ENCODE measurements at regions not wholly inside any gene's neighbourhood (a gene's known extent, or its start where the extent isn't known, plus 50 kb on each side); places are given as distances from the start of the nearest gene placed in this dataset.
"Not testable (repeated sequence)": the region's sequence is repeated elsewhere in the genome, so short reads cannot be mapped to it uniquely, and the experiment has no call there.

- Mint-ChIP-seq H3K4me3 (no peak overlapping the region), H3K27ac (no peak overlapping the region), H3K4me1 (no peaks in the 10 kb centered on the region), H3K9me3 (peaks cover 17% of the 10 kb centered on the region), H3K36me3 (ENCODE audit: low read depth) (no peaks in the 10 kb centered on the region), H3K27me3 (ENCODE audit: low read depth, poor library complexity) (peaks cover 3% of the 10 kb centered on the region)
- no peak for TF ChIP-seq CTCF (IDR thresholded peaks at IDR 0.05)
- no peak for DNase-seq
Measured at GRCh38 chr6:115214283-115214682, 846.4 kb downstream of the FRK start.

- no peaks in the 10 kb centered on the region for H3K27me3 Mint-ChIP-seq (ENCODE audit: low read depth, poor library complexity)
- no peaks in the 10 kb centered on the region for H3K4me1 Mint-ChIP-seq
- TF ChIP-seq CTCF (IDR thresholded peaks at IDR 0.05): no peak
- H3K4me3 Mint-ChIP-seq: no peak overlapping the region
- H3K9me3 Mint-ChIP-seq: no peaks in the 10 kb centered on the region
- H3K27ac Mint-ChIP-seq: no peak overlapping the region
- no peaks in the 10 kb centered on the region for H3K36me3 Mint-ChIP-seq (ENCODE audit: low read depth)
- no peak for DNase-seq
Measured at GRCh38 chr6:115203381-115203780, 857.3 kb downstream of the FRK start.

DNA sequence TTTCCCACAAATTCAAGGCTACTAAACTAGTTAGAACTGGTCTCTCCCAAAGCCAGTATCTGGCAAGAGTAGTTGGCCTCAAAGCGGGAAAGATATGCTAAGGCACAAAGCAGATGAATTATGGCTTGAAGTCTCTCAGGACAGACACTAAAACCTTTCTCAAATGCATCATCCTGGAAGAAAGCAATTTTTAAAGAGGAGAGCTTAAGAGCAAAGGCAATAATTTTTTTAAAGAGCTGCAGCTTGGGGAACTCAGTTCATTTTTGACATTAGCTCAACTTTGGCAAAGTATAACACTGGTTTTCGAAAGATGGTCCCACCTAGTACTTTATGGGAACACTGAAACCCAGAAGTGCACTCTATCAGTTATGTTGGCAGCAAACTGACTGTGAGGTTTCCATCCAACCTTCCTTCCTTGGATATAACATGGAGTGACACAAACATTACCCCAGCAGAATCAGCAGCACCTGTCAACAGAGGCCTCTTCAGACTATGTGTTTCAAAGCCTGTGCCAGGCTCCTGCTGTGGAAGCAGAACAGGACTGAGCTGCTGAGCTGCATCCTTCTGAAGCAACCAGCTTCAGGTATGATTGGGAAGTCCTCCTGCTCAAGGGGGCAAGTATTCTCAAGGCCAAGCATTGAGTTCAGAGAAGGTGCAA lies 852.3 kb upstream of the HS3ST5 start:
- no peak overlapping the region for H3K27ac Mint-ChIP-seq

GRCh38 chr6:115191989-115192388 lies 849.2 kb upstream of the HS3ST5 start:
- no peak for DNase-seq
- H3K9me3 Mint-ChIP-seq: no peaks in the 10 kb centered on the region
- H3K36me3 Mint-ChIP-seq (ENCODE audit: low read depth): no peaks in the 10 kb centered on the region
- H3K27me3 Mint-ChIP-seq (ENCODE audit: low read depth, poor library complexity): no peaks in the 10 kb centered on the region
- no peak overlapping the region for H3K27ac Mint-ChIP-seq
- H3K4me3 Mint-ChIP-seq: no peak overlapping the region
- no peak for TF ChIP-seq CTCF (IDR thresholded peaks at IDR 0.05)
- H3K4me1 Mint-ChIP-seq: no peaks in the 10 kb centered on the region

More for the DNA sequence above, 852.3 kb upstream of the HS3ST5 start:
- Mint-ChIP-seq H3K4me1 (no peaks in the 10 kb centered on the region), H3K4me3 (no peak overlapping the region), H3K9me3 (peaks cover 6% of the 10 kb centered on the region), H3K36me3 (ENCODE audit: low read depth) (no peaks in the 10 kb centered on the region), H3K27me3 (ENCODE audit: low read depth, poor library complexity) (no peaks in the 10 kb centered on the region)
- no peak for DNase-seq
- TF ChIP-seq CTCF (IDR thresholded peaks at IDR 0.05): no peak

DNA sequence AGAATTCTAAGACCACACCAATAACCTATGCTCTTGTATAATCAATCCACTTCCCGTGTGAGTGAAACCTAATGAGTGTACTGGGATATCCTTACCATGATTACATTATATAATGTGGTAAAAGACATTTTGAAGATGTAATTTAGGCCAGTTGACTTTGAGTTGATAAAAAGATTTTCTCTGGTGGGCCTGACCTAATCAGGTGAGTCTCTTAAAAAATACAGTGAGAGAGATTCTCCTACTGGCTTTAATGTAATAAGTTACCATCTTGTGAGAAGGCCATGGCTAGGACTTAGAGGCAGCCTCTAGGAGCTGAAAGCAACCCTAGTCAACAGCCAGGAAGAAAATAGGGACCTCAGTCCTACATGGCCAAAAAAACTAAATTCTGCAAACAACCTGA lies 847.7 kb upstream of the HS3ST5 start:
- Mint-ChIP-seq H3K36me3 (ENCODE audit: low read depth) (no peaks in the 10 kb centered on the region), H3K27ac (no peak overlapping the region), H3K9me3 (no peaks in the 10 kb centered on the region), H3K27me3 (ENCODE audit: low read depth, poor library complexity) (no peaks in the 10 kb centered on the region), H3K4me3 (no peak overlapping the region), H3K4me1 (no peaks in the 10 kb centered on the region)
- DNase-seq: no peak
- TF ChIP-seq CTCF (IDR thresholded peaks at IDR 0.05): no peak

DNA sequence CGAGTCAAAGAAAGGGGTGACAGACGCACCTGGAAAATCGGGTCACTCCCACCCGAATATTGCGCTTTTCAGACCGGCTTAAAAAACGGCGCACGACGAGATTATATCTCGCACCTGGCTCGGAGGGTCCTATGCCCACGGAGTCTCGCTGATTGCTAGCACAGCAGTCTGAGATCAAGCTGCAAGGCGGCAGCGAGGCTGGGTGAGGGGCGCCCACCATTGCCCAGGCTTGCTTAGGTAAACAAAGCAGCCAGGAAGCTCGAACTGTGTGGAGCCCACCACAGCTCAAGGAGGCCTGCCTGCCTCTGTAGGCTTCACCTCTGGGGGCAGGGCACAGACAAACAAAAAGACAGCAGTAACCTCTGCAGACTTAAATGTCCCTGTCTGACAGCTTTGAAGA lies 832.6 kb upstream of the HS3ST5 start:
- not testable (repeated sequence) for H3K36me3 Mint-ChIP-seq (ENCODE audit: low read depth); H3K4me1 Mint-ChIP-seq; H3K4me3 Mint-ChIP-seq; DNase-seq; H3K27ac Mint-ChIP-seq; H3K27me3 Mint-ChIP-seq (ENCODE audit: low read depth, poor library complexity)
- peaks cover 12% of the 10 kb centered on the region for H3K9me3 Mint-ChIP-seq
